ENCODE measurements at regions not wholly inside any gene's neighbourhood (a gene's known extent, or its start where the extent isn't known, plus 50 kb on each side); places are given as distances from the start of the nearest gene placed in this dataset.

DNA sequence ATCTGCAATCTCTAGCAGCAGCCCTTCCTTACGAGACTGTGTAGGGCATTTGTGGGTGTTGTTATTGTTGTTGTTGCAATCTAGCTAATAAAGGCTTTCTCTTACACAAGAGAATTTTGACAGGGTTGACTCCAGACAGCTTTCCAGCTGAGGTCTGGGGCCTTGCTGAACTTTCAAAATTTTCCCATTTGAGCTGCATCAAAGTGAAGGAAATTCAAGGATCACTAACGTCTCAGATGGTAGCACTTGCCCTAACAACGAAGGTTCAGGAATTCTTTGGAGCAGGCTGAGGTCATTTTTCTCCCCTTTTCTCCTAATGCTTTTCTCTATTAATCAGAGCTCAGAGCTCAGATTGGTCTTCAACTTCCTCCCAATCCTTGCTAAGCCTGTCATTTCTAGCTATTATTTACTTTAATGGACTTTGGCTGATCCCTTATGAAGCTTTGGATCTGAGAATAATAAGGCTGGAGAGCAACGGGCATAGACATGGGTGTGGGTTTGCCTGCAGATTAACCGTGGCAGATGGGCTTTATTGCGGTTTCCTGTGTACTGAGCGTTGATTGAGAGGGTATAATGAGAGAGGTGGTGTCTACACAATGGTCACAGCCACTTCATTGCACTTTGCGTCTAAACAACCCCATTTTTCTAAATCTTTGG is 614.0 kb upstream of the AGTR1 start:
- H3K79me2 ChIP-seq = no peaks in the 10 kb centered on the region
- no peak overlapping the region for H3K9ac ChIP-seq
- H3K4me2 ChIP-seq (ENCODE audit: low read length) = no peak overlapping the region
- H3K4me1 ChIP-seq = no peaks in the 10 kb centered on the region
- H3K9me3 ChIP-seq (ENCODE audit: control insufficient read depth, low read length) = no peaks in the 10 kb centered on the region
- H3K27me3 ChIP-seq (ENCODE audit: control insufficient read depth, insufficient read depth, low read length) = no peaks in the 10 kb centered on the region
- H2AFZ ChIP-seq = no peak overlapping the region
- H3K36me3 ChIP-seq (ENCODE audit: control insufficient read depth, insufficient read depth, low read length) = no peaks in the 10 kb centered on the region
- no peak overlapping the region for H3K4me3 ChIP-seq (ENCODE audit: low read depth, low read length)
- no peak overlapping the region for H3K27ac ChIP-seq
- TF ChIP-seq, protein P1, sequence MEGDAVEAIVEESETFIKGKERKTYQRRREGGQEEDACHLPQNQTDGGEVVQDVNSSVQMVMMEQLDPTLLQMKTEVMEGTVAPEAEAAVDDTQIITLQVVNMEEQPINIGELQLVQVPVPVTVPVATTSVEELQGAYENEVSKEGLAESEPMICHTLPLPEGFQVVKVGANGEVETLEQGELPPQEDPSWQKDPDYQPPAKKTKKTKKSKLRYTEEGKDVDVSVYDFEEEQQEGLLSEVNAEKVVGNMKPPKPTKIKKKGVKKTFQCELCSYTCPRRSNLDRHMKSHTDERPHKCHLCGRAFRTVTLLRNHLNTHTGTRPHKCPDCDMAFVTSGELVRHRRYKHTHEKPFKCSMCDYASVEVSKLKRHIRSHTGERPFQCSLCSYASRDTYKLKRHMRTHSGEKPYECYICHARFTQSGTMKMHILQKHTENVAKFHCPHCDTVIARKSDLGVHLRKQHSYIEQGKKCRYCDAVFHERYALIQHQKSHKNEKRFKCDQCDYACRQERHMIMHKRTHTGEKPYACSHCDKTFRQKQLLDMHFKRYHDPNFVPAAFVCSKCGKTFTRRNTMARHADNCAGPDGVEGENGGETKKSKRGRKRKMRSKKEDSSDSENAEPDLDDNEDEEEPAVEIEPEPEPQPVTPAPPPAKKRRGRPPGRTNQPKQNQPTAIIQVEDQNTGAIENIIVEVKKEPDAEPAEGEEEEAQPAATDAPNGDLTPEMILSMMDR (IDR thresholded peaks at IDR 0.05) = no peak

DNA sequence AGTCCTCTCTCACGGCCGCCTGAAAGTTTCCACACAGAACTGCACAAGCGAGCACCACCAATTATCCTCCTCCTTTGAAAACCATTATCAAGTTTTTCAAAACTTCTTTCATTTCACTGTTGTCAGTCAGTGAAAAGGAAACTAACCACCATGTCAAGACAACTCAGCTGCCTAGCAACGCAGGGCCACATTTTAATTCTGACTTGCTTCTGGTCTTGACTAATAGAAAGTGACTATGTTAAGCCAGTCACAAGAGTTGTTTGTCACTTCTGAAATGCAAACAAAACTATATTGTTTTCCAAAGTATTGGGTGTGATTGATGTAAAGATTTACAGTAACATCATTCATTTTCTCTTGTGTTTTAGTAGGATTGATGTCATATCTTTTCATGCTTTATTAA is 612.8 kb upstream of the AGTR1 start:
- no peaks in the 10 kb centered on the region for H3K36me3 ChIP-seq (ENCODE audit: control insufficient read depth, insufficient read depth, low read length)
- H3K79me2 ChIP-seq = no peaks in the 10 kb centered on the region
- no peak overlapping the region for H2AFZ ChIP-seq
- no peaks in the 10 kb centered on the region for H3K4me1 ChIP-seq
- no peak overlapping the region for H3K4me3 ChIP-seq (ENCODE audit: low read depth, low read length)
- TF ChIP-seq, protein P1 (IDR thresholded peaks at IDR 0.05) = no peak
- H3K27me3 ChIP-seq (ENCODE audit: control insufficient read depth, insufficient read depth, low read length) = no peaks in the 10 kb centered on the region
- H3K27ac ChIP-seq = no peak overlapping the region
- no peak overlapping the region for H3K4me2 ChIP-seq (ENCODE audit: low read length)
- H3K9me3 ChIP-seq (ENCODE audit: control insufficient read depth, low read length) = no peaks in the 10 kb centered on the region
- H3K9ac ChIP-seq = no peak overlapping the region

DNA sequence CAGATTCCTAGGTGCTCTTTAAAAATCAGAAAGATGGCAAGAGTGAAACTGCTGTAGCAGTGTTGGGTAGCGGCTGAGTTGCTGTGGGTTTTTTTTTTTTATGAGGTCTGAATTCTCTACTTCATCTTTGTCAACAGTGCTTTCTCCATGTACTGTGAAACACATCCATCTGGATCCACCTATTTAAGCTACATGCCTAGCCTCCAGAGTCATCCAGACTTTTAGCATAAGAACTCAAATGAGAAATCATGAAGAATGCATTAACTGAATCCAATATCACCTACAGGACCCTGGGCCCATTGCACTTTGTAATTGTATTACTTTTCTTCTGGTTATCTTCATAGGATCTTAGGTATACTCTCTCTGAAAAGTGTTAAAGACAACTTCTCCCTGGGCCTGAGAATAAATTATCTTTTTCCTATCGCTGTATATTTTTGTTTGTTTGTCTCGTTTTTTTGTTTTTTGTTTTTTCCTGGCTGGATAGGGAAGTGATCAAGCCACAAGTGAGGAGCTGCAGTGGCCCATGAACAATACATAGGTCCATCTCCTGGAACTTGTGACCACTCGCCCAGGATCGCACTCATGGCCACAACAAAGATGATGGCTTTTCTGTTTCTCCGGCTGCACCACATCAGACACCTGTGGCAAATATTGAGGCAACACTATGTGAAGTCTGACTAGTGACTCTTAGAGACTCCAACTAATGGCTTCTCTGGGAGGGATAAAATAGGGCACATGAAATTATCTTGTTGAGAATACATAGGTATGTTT is 609.9 kb upstream of the AGTR1 start:
- no peak overlapping the region for H3K4me3 ChIP-seq (ENCODE audit: low read depth, low read length)
- no peaks in the 10 kb centered on the region for H3K36me3 ChIP-seq (ENCODE audit: control insufficient read depth, insufficient read depth, low read length)
- no peak overlapping the region for H3K9ac ChIP-seq
- no peak overlapping the region for H3K27ac ChIP-seq
- H3K79me2 ChIP-seq = no peaks in the 10 kb centered on the region
- H2AFZ ChIP-seq = no peak overlapping the region
- H3K4me2 ChIP-seq (ENCODE audit: low read length) = no peak overlapping the region
- TF ChIP-seq, protein P1 (IDR thresholded peaks at IDR 0.05) = no peak
- H3K4me1 ChIP-seq = no peaks in the 10 kb centered on the region
- H3K9me3 ChIP-seq (ENCODE audit: control insufficient read depth, low read length) = no peaks in the 10 kb centered on the region
- H3K27me3 ChIP-seq (ENCODE audit: control insufficient read depth, insufficient read depth, low read length) = no peaks in the 10 kb centered on the region

DNA sequence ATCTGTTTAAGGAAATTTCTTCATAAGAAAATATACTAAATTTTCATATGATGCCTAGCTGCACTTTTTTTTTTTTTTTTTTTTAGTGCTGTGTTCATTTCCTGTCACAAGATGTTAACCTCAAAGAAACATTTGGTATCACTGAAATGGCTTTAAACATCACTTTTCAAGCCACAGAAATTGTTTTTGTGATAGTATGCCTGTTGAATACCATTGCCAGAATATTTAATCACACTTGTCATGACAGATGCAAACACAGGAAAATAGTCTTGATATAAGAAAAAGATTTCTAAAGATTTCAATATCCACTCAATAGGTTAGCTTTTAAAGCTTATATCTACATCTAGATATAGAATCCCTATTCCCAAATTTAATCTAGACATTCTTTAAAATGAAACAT is 608.5 kb upstream of the AGTR1 start:
- Histone ChIP-seq H3K27ac (no peak overlapping the region), H3K9me3 (ENCODE audit: control insufficient read depth, low read length) (no peaks in the 10 kb centered on the region), H3K36me3 (ENCODE audit: control insufficient read depth, insufficient read depth, low read length) (no peaks in the 10 kb centered on the region), H3K4me3 (ENCODE audit: low read depth, low read length) (no peak overlapping the region), H2AFZ (no peak overlapping the region), H3K9ac (no peak overlapping the region), H3K79me2 (no peaks in the 10 kb centered on the region), H3K27me3 (ENCODE audit: control insufficient read depth, insufficient read depth, low read length) (no peaks in the 10 kb centered on the region), H3K4me2 (ENCODE audit: low read length) (no peak overlapping the region), H3K4me1 (no peaks in the 10 kb centered on the region)
- TF ChIP-seq, protein P1 (IDR thresholded peaks at IDR 0.05) = no peak

Data from parathyroid adenoma (tissue), 2 donors.